ENCODE measurements at regions not wholly inside any gene's neighbourhood (a gene's known extent, or its start where the extent isn't known, plus 50 kb on each side); places are given as distances from the start of the nearest gene placed in this dataset.
A peak's percentile ranks its signal among the peaks of the same experiment; 100 is the strongest.

DNA sequence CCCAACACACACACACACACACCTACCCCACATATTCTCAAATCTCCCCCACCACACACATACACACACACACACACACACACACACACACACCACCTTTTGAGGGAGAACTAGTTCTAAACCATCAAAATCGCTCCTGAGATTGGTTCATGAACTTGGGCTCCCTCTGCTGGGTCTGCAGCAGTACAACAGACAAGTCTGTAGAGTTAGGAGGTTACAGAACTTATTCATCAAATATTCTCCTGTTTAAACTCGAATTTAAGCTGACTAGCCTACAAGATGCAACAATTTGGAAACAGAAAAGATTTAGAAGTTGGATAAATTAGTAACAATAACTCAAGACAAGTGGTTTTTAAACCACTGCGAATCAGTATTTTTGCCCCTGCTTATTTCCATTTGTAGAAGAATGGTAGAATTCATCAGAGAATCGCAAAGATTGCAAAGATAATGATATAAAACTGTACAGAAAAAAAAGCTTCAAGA lies 136.4 kb upstream of the USP15 start:
- DNase-seq (ENCODE audit: insufficient read length, low spot score) (no peak), FAIRE-seq (peak; percentile 78)

DNA sequence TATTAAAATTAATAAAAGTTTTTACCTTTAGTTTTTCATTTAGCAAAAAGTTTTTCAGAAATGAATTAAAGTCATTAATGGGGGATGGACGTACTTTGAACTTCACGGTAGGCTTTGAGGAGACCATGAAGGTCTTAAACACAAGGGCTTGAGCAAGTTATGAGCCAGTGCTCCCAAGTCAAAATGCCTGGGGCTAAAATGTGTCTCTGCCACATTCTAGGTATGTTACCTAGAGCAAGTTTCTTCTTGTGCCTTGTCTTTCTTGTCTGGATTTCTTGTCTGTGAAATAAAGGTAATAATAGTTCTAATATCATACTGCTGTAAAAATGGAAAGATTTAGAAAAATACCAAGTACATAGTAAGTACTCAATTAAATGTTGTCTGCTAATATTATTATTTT lies 132.7 kb upstream of the USP15 start:
- no peak for FAIRE-seq
- no peak for DNase-seq (ENCODE audit: insufficient read length, low spot score)

DNA sequence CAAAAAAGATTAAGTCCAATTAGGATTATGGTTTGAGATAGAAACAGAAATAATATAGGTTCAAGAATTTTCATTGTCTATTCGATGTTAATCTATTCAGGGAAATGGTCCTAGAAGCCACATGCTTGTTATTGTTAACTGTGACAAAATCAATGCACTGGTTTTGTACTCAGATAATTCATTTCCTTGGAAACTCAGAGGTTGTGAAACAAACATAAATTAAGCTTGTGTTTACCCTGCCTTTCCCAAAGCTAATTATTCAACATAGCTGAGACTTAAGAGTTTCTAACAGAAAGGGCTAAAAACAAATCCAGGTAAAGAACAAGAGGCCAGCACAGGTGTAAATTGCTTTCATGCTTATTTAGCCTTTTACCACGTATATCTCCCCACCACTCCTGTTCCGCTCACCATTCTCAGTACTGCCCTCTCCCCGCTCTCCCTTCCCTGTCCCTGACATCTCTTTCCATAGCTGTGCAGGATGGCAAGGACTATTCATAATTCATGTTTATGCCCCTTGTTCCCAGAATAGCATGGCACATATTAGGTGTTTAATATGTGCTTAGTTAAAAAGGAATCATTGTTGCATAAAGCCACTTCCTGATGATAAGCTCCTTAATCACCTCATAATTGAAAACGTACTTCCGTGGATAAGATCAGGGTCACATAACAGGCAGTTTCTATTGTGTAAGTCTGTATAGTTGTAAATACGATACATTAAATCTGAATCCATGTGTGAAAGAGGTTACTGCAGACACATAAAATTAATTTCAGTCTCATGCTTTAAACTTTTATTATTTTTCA lies 131.8 kb upstream of the USP15 start:
- FAIRE-seq (no peak), DNase-seq (ENCODE audit: insufficient read length, low spot score) (no peak)

DNA sequence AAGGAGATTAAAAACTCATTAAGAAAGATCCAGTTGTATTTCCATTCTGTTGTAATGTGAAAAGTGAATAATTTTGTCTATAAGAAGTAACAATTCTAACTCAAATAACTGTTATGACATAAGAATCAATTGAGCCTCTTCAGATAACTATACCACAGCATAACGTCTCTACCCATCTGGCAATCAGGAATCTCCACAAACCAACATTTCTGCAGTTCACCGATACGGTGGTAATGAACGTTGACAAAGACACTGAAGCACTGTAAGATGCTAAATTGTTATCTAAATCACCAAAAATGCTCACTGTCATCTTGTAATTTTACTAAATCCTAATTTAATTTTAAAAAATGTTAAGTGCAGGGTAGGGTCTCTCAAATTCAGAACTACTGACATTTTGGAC lies 130.9 kb upstream of the USP15 start:
- FAIRE-seq (no peak), DNase-seq (ENCODE audit: insufficient read length, low spot score) (no peak)

DNA sequence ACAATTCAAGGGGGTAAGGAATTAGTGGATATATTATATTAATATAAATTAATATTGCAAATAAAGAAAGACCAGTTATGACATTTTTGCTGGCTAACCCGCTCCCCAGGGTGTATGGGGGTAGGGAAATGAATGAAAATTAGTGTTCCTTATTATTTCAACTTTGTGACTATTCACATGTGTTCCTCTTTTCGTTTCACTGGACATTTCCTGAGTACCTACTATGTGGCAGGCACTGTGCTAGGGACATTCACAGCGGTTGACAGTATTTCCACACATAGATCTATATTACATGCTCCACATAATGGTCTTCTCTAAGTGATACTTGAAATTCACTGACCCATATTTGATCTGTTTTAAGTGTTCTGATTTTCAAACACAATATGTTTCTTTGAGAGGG lies 129.8 kb upstream of the USP15 start:
- FAIRE-seq: no peak
- no peak for DNase-seq (ENCODE audit: insufficient read length, low spot score)

DNA sequence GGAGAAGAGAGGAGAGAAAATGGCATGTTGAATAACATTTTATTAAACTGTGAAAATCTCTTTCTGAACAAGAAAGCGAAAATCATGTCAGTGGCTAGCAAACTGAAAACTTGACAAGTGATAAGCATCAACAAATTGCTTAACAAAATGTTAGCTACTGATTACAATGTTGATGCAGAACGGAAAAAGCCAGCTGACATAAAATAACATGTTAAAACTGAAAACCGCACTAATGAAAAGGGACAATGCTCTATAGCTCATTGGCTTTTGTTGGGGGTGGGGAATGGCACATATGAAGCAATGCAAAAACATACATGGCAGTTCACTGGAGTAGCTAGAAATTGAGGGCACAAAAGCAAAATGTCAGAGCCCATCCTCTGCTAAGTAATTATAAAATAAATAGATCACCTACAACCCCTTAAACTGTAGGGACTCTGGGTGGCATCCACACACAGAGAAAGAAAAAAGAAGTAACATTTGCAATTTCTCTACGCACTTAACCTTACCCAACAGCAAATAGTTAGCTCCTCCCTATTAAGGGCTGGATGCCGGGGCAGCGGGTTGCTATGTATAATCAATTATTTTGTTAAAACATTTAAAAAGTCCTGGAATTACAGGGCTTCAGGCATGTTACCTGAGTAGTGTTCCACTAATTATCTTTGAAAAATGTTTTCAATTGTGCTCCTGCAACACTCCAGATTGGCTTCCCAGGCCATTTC lies 129.2 kb upstream of the USP15 start:
- DNase-seq (ENCODE audit: insufficient read length, low spot score) (no peak), FAIRE-seq (no peak)

DNA sequence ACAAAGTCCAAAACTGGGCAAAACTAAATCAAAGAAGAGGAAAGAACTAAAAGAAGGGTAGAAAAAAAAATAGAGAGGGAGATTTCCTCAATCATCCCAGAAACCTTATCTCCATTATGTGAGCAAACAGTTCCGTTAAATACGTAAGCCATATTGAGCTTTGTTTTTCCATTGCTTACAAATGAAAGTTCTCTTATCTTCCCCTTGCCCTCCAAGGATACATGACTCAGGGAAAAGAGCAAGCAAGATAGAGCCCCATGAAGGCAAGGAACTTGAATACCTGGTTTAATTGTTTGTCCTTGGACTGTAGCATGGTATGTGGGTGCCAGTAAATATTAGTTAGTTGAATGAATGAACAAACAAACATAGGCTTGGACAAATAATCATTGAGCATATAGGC lies 126.8 kb upstream of the USP15 start:
- FAIRE-seq: no peak
- no peak for DNase-seq (ENCODE audit: insufficient read length, low spot score)

DNA sequence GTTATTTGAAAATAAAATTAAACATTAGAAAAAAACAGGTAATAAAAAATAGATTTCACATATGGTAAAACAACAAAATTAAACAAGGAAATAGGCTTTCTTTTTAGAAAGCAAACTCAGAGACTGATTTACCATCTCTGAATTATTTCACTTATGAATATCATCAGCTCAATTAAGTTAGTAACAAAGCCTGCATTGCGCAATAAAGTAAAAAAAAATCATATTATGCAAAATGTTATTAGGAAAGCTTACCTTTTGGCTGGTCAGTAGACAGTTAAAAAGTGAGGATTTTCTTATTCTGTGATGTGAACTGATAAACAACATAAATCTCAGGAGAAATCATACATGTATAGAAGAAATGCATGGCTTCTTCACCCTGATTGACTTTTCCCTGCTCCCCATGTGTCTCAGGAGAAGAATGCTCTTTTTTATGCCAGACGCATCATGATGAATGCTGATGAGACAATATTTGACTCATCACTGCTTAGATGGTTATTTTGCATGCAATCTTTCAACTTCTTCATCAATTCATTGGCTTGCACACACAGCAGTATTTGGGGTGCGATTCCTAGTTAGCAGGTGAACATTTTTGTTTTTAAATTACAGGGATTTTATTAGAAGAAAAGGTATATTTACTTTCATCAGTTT lies 124.5 kb upstream of the USP15 start:
- no peak for FAIRE-seq
- DNase-seq (ENCODE audit: insufficient read length, low spot score): no peak

DNA sequence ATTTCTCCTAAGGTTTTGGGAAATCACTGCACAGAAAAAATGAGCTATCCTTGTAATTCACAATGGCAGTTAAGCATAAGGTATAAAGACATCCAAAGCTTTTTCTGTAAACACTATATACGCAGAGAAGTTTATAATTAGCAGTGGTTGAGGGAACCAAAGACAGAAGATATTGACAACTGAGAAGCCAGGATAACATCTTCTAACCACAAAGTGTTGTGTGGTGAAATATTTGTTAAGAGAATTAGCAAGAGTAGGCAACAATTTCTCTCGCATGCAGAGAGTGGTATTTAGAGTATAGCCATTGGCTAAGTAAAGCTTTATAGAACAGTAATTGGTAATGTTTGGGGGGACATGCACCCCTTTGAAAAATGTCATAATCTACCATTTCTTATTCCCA lies 123.7 kb upstream of the USP15 start:
- FAIRE-seq (no peak), DNase-seq (ENCODE audit: insufficient read length, low spot score) (no peak)

DNA sequence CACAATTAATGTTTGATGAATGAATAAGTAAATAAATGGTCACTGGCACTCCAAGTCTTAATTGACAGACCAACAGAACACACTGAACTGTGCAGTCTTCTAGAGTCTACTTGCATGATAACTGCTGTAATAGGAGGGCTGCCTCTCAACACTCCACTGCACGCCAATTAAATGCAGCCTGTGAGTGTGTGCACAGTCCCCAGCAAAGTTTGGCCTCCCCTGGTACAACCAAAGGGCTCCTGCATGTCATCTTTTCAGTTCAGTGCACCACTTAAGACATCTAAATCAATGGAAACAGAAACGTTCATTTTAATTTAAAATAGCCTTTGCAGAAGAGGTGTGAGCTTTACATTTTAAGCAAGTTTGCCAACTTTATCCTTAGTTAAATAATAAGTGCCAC lies 121.7 kb upstream of the USP15 start:
- FAIRE-seq (no peak), DNase-seq (ENCODE audit: insufficient read length, low spot score) (no peak)

DNA sequence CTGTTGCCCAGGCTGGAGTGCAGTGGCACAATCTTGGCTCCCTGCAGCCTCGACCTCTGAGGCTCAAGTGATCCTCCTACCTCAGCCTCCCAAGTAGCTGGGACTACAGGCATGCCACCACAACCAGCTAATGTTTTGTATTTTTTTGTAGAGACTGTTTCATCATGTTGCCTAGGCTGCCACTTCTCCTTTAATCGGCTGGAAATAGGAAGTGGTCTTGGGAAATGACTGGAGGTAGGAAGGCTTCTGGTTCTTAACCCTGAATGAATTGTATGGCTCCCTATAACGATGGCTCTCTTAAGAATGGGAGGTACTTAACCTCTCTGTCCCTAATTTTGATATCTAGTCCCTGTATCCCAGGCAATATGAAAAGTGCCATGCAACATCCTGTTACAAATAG lies 113.9 kb upstream of the USP15 start:
- DNase-seq (ENCODE audit: insufficient read length, low spot score) (no peak), FAIRE-seq (no peak)

DNA sequence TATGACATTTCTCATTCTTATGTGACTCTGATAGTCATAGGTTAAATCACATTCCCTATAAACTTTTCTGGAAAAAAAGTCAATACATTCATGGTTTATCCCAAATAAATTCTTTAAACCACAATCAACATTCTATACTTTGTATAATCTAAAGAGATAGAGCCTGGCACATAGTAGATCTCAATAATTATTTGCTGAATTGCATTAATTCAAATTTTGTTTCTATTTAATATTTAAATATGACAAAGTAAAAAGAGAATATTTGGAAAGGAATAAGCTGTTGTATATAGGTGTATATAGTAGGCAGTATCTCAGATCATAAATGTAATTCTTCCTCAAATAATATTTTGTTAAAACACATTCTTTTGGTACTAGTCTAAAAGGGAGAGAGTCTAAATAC lies 102.2 kb upstream of the USP15 start:
- DNase-seq (ENCODE audit: insufficient read length, low spot score): no peak
- FAIRE-seq: no peak

DNA sequence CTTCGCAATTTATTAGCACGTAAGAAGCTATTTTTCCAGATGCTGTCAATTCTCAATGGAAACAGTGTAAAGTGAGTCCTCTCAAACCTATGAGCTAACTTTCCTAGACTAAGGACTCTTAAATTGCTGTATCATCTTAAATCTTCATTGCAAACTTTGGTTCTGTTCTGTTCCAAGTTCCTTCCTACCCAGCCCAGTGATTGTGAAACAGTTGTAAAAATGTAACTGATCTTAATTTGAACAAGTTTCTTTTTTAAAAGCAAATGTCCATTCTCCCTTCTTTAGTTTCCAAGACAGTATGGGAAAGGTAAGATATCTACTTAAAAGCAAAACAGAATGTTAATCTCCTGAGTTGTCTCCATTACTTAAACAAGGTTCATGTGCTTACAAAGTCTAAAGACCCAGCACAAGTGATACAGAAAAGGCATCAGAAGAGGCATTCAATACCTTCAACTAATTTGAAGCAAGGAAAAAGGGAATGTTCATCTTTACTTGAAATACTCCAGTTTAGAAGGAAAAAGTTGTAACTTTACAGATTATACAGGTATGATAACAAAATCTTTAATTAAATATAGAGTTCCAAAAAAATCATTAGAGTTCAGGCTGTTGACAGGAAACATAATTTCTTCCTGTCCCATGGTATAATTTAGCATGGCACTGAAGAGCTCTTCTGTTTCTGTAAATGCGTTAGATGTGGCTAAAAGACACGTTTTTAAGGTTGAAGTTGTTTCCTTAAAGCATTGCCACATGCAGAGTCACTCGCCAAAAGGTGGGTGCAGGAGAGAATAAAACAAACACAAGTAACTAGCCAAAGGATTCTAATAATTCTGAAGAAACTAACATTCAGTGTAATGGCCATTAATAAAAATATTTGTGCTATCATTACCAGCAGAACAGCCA lies 101.5 kb upstream of the USP15 start:
- no peak for DNase-seq (ENCODE audit: insufficient read length, low spot score)
- FAIRE-seq: no peak

DNA sequence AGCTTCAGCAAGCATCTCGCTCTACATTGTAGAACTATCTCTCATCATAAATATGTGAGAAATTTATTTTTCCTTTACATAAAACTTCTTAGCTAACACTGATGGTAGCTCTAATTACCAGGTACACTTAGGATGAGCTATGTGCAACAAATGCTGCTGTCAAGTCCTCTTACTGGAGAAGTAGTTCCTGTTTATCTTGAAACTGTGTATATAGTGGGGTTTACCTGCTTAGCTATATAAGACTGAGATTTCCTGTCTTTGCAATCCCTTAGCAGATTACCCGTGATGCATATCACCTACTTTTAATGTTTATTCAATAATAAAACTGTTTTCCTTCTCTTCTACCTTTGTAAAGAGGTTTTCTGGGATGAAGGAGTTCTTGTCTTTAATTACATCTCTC lies 98.0 kb upstream of the USP15 start:
- FAIRE-seq (no peak), DNase-seq (ENCODE audit: insufficient read length, low spot score) (no peak)

DNA sequence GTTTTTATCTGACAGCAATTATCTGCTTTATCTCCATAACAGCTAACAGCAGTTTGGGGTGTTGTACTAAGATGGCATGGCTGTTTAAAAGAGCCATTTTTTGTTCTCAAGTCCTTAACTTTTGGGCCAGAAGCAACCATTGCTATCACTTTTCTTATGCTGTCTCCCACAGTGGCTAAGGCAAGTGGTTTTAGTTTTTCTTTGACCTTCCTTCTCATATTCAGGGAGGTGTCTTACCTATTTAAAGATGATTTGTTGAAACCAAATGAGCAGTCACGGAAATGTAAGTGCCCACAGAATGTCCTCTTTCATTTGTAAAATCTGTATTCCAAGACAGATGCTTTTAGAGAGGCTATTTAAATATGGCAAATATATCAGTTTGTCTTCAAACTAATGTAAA lies 96.8 kb upstream of the USP15 start:
- no peak for DNase-seq (ENCODE audit: insufficient read length, low spot score)
- no peak for FAIRE-seq

DNA sequence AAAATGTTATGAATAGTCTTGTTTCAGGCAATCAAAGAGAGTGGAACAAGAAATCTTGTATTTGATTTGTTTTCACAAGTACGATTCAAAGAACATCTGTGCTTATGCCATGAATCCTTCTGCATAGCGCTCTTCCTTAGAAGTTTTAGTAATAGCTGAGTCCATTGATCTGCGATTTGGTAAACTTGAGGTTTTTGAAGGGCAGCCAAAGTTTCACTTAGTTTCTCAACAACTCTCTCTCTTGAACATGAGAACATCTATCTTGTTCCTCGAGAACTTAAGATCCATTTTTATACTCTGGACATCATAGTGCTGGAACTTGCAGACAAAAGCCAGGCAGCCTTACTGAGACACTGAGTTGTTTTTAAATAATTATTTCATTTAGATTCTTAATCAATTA lies 96.2 kb upstream of the USP15 start:
- no peak for FAIRE-seq
- DNase-seq (ENCODE audit: insufficient read length, low spot score): no peak

DNA sequence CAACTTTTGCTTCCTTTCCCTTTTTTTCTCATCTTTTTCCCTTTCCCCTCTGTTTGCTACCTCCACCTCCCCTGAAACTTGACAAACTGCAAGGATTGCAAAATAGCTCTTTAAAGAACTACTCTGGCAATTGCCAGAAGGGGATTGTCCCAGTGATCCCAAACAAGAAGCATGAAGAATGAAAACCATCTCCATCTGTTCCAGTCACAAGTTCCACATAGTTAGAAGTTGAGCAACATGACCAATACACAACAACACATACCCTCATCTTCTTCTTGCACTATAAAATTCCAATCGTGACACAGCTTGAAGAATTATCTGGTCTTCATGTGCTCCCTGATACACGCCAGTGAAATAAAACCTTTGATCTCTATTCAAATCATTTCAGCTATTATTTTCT lies 93.7 kb upstream of the USP15 start:
- FAIRE-seq (no peak), DNase-seq (ENCODE audit: insufficient read length, low spot score) (no peak)

DNA sequence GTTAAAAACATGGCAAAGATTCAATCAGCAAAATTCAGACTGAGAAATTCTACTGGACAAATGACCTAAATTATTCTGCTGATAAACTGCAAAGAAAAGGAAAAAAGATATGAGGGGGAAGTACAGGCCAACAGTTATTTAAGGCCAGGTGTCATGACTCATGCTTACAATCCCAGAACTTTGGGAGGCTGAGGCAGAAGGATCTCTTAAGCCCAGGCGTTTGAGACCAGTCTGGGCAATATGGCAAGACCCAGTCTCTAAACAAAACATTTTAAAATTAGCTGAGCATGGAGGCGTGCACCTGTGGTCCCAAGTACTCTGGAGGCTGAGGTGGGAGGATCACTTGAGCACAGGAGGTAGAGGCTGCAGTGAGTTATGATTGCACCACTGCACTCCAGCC lies 91.8 kb upstream of the USP15 start:
- no peak for FAIRE-seq
- no peak for DNase-seq (ENCODE audit: insufficient read length, low spot score)

DNA sequence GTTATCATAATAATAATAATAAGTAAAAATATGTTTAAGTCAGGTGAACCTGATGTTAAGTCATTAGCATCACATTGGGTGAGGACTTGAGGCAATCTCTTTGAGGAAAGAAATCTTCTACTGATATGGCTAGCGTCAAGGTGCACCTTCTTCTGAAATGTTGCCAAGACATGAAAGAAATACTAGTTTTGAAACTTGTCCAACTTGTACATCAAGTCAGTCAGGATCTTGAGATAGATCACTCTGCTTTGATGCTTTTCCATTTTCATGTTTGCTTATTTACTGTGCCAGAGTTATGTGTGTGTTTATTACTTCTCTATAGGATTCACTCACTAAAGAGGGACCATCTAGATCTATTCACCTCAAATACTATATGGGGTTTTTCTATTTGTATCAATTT lies 90.0 kb upstream of the USP15 start:
- no peak for FAIRE-seq

DNA sequence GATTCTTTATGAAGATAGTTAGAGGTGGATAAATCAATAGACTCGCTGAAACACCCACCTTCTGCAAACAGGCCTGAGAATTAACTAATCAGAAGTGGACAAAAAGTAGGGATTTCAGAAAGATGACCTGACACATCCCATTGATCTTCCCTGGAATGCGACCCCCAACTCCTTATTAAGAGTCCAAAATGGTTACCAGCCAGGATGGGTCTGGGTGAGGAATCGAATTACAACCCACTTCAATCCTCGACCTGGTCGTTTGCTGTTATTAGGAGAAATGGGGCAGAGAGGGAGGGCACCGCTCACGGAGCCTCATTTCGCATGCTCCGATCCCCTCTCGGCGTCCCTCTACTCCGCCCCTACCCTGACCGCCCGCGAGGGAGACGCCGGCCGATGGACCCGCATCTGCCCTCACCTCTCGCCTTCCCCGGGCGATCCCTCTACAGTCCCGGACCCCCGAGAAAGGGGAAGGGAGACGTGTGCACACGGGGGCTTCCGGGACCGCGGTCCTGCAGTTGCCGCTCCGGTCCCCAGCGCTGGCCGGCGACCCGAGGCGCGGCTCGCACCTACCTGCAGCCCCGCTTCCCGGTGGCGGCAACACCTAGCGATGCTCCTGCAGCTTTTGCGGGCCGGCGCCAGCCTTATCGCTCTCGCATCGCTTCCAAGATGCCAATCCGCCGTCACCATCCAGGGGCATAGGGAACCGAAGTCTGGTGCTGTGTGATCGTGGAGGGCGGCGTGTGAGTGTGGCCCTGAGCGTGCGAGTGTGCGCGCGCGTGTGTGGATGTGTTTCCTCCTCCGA lies 69.3 kb upstream of the USP15 start:
- DNase-seq (ENCODE audit: insufficient read length, low spot score): no peak
- no peak for FAIRE-seq

More for the DNA sequence above, 90.0 kb upstream of the USP15 start:
- DNase-seq (ENCODE audit: insufficient read length, low spot score): no peak
